ENCODE measurements at regions not wholly inside any gene's neighbourhood (a gene's known extent, or its start where the extent isn't known, plus 50 kb on each side); places are given as distances from the start of the nearest gene placed in this dataset.

DNA sequence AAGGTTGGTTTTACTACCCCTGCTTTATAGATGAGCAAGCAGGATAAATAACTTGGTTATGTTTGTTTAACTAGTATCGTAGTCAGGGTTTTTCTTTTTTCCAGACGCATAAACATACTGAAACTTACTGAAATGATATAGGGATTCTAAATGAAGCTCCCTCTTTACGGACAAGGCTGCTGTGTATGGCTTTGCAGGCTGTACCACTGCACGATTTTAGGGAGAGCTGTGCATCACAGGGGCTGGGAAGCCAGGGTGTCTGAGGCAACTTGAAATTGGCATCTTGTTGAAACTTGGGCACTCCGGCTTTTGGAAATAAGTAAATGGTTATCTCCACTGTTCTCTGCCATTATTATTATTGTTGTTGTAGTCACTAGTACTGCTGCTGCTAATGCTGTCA is 218.1 kb upstream of the CDH8 start:
- 84% methylated on average over 5 of the region's 5 CpGs for whole genome bisulfite sequencing (ENCODE audit: insufficient coverage)
- Mint-ChIP-seq H3K27ac (no peak overlapping the region), H3K9me3 (peaks cover 5 to 8% of the 10 kb centered on the region in 2 donors), H3K27me3 (ENCODE audit: low read depth in 2 of 2) (no peaks in the 10 kb centered on the region), H3K36me3 (no peaks in the 10 kb centered on the region), H3K4me3 (no peak overlapping the region), H3K4me1 (no peaks in the 10 kb centered on the region)
- DNase-seq (no peak), ATAC-seq (no peak)
- no peaks in the 10 kb centered on the region for H3K27me3 ChIP-seq (ENCODE audit: control insufficient read depth, insufficient read depth, low read length)
- intact Hi-C loops (cut with micrococcal nuclease): no loop called here
- TF ChIP-seq, protein P1, sequence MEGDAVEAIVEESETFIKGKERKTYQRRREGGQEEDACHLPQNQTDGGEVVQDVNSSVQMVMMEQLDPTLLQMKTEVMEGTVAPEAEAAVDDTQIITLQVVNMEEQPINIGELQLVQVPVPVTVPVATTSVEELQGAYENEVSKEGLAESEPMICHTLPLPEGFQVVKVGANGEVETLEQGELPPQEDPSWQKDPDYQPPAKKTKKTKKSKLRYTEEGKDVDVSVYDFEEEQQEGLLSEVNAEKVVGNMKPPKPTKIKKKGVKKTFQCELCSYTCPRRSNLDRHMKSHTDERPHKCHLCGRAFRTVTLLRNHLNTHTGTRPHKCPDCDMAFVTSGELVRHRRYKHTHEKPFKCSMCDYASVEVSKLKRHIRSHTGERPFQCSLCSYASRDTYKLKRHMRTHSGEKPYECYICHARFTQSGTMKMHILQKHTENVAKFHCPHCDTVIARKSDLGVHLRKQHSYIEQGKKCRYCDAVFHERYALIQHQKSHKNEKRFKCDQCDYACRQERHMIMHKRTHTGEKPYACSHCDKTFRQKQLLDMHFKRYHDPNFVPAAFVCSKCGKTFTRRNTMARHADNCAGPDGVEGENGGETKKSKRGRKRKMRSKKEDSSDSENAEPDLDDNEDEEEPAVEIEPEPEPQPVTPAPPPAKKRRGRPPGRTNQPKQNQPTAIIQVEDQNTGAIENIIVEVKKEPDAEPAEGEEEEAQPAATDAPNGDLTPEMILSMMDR (IDR thresholded peaks at IDR 0.05): no peak
- no peaks in the 10 kb centered on the region for H3K4me1 ChIP-seq (ENCODE audit: control insufficient read depth, insufficient read depth, low read length)
- H3K27ac ChIP-seq (ENCODE audit: low read length): no peak overlapping the region
- no peaks in the 10 kb centered on the region for H3K9me3 ChIP-seq (ENCODE audit: control insufficient read depth, insufficient read depth, low read length)
- no peaks in the 10 kb centered on the region for H3K36me3 ChIP-seq (ENCODE audit: control insufficient read depth, insufficient read depth, low read length)
- no peak overlapping the region for H3K4me3 ChIP-seq (ENCODE audit: low read length)

DNA sequence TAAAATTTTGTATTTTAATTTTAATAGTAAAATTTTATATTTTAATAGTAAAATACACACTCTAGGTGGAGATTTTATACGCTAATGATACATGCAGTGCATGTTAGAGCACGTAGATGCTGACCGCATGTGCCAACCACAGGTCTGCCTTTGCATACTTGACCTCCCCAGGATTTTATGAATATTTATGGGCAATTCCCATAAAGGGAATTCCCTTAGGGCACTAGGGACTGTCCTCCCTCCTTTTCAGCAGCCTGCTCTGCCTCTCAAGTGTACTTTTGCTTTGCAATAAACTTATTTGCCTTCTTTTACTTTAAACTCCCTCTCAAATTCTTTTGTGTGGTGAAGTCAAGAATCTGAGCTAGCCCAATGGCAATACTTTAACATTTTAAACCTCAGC is 217.7 kb upstream of the CDH8 start:
- H3K27me3 Mint-ChIP-seq (ENCODE audit: low read depth in 2 of 2): no peaks in the 10 kb centered on the region
- no peaks in the 10 kb centered on the region for H3K4me1 Mint-ChIP-seq
- Histone ChIP-seq H3K27ac (ENCODE audit: low read length) (no peak overlapping the region), H3K36me3 (ENCODE audit: control insufficient read depth, insufficient read depth, low read length) (no peaks in the 10 kb centered on the region), H3K4me1 (ENCODE audit: control insufficient read depth, insufficient read depth, low read length) (no peaks in the 10 kb centered on the region), H3K4me3 (ENCODE audit: low read length) (no peak overlapping the region), H3K9me3 (ENCODE audit: control insufficient read depth, insufficient read depth, low read length) (no peaks in the 10 kb centered on the region), H3K27me3 (ENCODE audit: control insufficient read depth, insufficient read depth, low read length) (no peaks in the 10 kb centered on the region)
- WGBS (ENCODE audit: insufficient coverage): 93% methylated on average over 3 of the region's 3 CpGs
- no peak for DNase-seq
- H3K36me3 Mint-ChIP-seq: no peaks in the 10 kb centered on the region
- peaks cover 5 to 7% of the 10 kb centered on the region in 2 donors for H3K9me3 Mint-ChIP-seq
- no peak overlapping the region for H3K4me3 Mint-ChIP-seq
- intact Hi-C loops (cut with micrococcal nuclease): no loop called here
- no peak overlapping the region for H3K27ac Mint-ChIP-seq
- TF ChIP-seq, protein P1 (IDR thresholded peaks at IDR 0.05): no peak
- ATAC-seq: no peak

GRCh38 chr16:62249069-62249468 is 212.8 kb upstream of the CDH8 start:
- no peaks in the 10 kb centered on the region for H3K27me3 Mint-ChIP-seq (ENCODE audit: low read depth in 2 of 2)
- no peaks in the 10 kb centered on the region for H3K4me1 ChIP-seq (ENCODE audit: control insufficient read depth, insufficient read depth, low read length)
- peaks cover 6% of the 10 kb centered on the region for H3K36me3 Mint-ChIP-seq
- H3K9me3 ChIP-seq (ENCODE audit: control insufficient read depth, insufficient read depth, low read length): no peaks in the 10 kb centered on the region
- H3K36me3 ChIP-seq (ENCODE audit: control insufficient read depth, insufficient read depth, low read length): no peaks in the 10 kb centered on the region
- intact Hi-C loops (cut with micrococcal nuclease): no loop called here
- no peaks in the 10 kb centered on the region for H3K4me1 Mint-ChIP-seq
- DNase-seq (no peak), ATAC-seq (no peak)
- TF ChIP-seq, protein P1 (IDR thresholded peaks at IDR 0.05): no peak
- no peak overlapping the region for H3K27ac Mint-ChIP-seq
- no peak overlapping the region for H3K4me3 ChIP-seq (ENCODE audit: low read length)
- H3K9me3 Mint-ChIP-seq: peaks cover 6 to 11% of the 10 kb centered on the region in 2 donors
- no peak overlapping the region for H3K4me3 Mint-ChIP-seq
- no peak overlapping the region for H3K27ac ChIP-seq (ENCODE audit: low read length)
- H3K27me3 ChIP-seq (ENCODE audit: control insufficient read depth, insufficient read depth, low read length): no peaks in the 10 kb centered on the region
- WGBS (ENCODE audit: insufficient coverage): 72% methylated on average over 3 of the region's 3 CpGs

DNA sequence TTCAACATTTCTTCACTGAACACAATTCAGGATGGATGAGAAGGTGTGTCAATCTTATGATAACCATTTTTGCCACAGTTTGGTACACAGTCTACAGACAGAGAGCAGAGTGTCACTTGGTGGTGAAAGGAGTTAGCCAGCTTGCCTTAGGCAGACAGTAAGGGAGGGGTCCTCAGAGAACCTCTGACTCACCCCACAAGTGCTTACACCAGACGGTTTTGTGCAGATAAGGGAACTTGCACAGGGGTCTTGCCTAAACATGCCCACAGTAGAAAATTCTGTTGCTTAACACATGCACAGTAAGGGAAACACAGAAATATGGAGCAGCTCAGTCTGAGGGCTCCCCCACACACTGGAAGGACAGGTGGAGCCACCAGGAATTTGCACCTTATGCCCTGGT is 204.5 kb upstream of the CDH8 start:
- peaks cover 4 to 15% of the 10 kb centered on the region in 2 donors for H3K9me3 Mint-ChIP-seq
- Histone ChIP-seq H3K4me1 (ENCODE audit: control insufficient read depth, insufficient read depth, low read length) (no peaks in the 10 kb centered on the region), H3K9me3 (ENCODE audit: control insufficient read depth, insufficient read depth, low read length) (peaks cover 6% of the 10 kb centered on the region), H3K36me3 (ENCODE audit: control insufficient read depth, insufficient read depth, low read length) (no peaks in the 10 kb centered on the region), H3K27ac (ENCODE audit: low read length) (no peak overlapping the region), H3K27me3 (ENCODE audit: control insufficient read depth, insufficient read depth, low read length) (no peaks in the 10 kb centered on the region), H3K4me3 (ENCODE audit: low read length) (no peak overlapping the region)
- no peak for DNase-seq
- H3K27ac Mint-ChIP-seq: no peak overlapping the region
- H3K27me3 Mint-ChIP-seq (ENCODE audit: low read depth in 2 of 2): no peaks in the 10 kb centered on the region
- peaks cover 7% of the 10 kb centered on the region for H3K36me3 Mint-ChIP-seq
- H3K4me1 Mint-ChIP-seq: no peaks in the 10 kb centered on the region
- WGBS (ENCODE audit: insufficient coverage): 43% methylated on average over 1 of the region's 1 CpG
- no peak overlapping the region for H3K4me3 Mint-ChIP-seq
- TF ChIP-seq, protein P1 (IDR thresholded peaks at IDR 0.05): no peak
- intact Hi-C loops (cut with micrococcal nuclease): no loop called here
- ATAC-seq: no peak

All from natural killer cell (primary cell).